HCT116 (cell line): ENCODE measurements at regions not wholly inside any gene's neighbourhood (a gene's known extent, or its start where the extent isn't known, plus 50 kb on each side); places are given as distances from the start of the nearest gene placed in this dataset.

Experiments
- ATAC-seq: fragments of 200-7000 bp; cut with Tn5 transposase; 2 replicates; pipeline ENCODE4 v1.9.1; 2020; ENCODE audit warnings: mild to moderate bottlenecking, moderate library complexity
- BruUV-seq: library from RNA; stranded (reverse); fragments of 400-500 nt; replicated peaks from 2 replicates; lab custom pipeline; 2021; lab: Mats Ljungman, UMichigan
- CTCF ChIA-PET: fragments of 300-600 bp; sonication (Branson Sonifier 250); formaldehyde crosslinking; loops from one replicate; lab custom pipeline; 2021; ENCODE audit warnings: antibody characterized with exemption; lab: Charles Lee
- POLR2A ChIA-PET: fragments of 300-600, 350-600 bp; sonication (Branson Sonifier 250); formaldehyde crosslinking; loops from one replicate; lab custom pipeline; 2021; ENCODE audit warnings: antibody characterized with exemption; lab: Charles Lee
- RAD21 ChIA-PET, 2 experiments: fragments of 300-600 bp; sonication (Branson Sonifier 250); formaldehyde crosslinking; loops; one replicate each; lab custom pipeline; 2023; ENCODE audit warnings: low total read pairs in 2 of 2; ENCODE audit not compliant: uncharacterized antibody in 2 of 2, unreplicated experiment in 2 of 2, low non-redundant PET in 1 of 2; lab: Charles Lee
- DNase-seq: peaks from one replicate; pipeline ENCODE4 v3.0.0-alpha.2; 2010; ENCODE audit warnings: low read depth, low spot score
- H2AFZ ChIP-seq: fragments of 200-600 bp; shearing (Covaris generic), sonication (generic); 2 replicates; pipeline ENCODE4 v1.6.1; 2017; ENCODE audit warnings: low read depth, mixed run types, mixed read lengths, antibody characterized with exemption, low read length; ENCODE audit not compliant: poor library complexity, severe bottlenecking
- H3K27ac ChIP-seq: 2 replicates; pipeline ENCODE4 v1.5.1; 2012; ENCODE audit warnings: low read depth, low read length
- H3K27me3 ChIP-seq: fragments of 200-600 bp; sonication (generic); 2 replicates; pipeline ENCODE4 v1.6.1; 2016; ENCODE audit warnings: mixed run types, low read length, mixed read lengths; ENCODE audit not compliant: insufficient read depth
- H3K36me3 ChIP-seq, 2 experiments: fragments of 200-500 bp in 1 of 2; fragments of 200-600 bp in 1 of 2; sonication (Bioruptor generic) in 1 of 2; sonication (generic) in 1 of 2; 2 replicates each; pipeline versions ENCODE4 v1.5.1 to v1.6.1; 2014 to 2016; ENCODE audit warnings: low read length in 2 of 2, inconsistent platforms in 1 of 2, mixed read lengths in 1 of 2, mixed run types in 1 of 2; ENCODE audit not compliant: insufficient read depth in 2 of 2, control insufficient read depth in 1 of 2
- H3K4me1 ChIP-seq, 2 experiments: fragments of 200-600 bp in 1 of 2; sonication (generic) in 1 of 2; 2 replicates each; pipeline versions ENCODE4 v1.5.1 to v1.6.1; 2012 to 2017; ENCODE audit warnings: low read length in 2 of 2, inconsistent platforms in 1 of 2, mild to moderate bottlenecking in 1 of 2, mixed read lengths in 1 of 2, mixed run types in 1 of 2, moderate library complexity in 1 of 2; ENCODE audit not compliant: insufficient read depth in 2 of 2, control insufficient read depth in 1 of 2
- H3K4me2 ChIP-seq: fragments of 200-600 bp; sonication (generic); 2 replicates; pipeline ENCODE4 v1.6.1; 2017; ENCODE audit warnings: mixed run types, low read length, mixed read lengths
- H3K4me3 ChIP-seq, 2 experiments: fragments of 200-600 bp in 1 of 2; sonication (generic) in 1 of 2; replicated peaks in 1 of 2; 2 replicates each; pipeline ENCODE4 v1.5.1; 2011 to 2016; ENCODE audit warnings: low read length in 2 of 2, control low read depth in 1 of 2, low read depth in 1 of 2, mild to moderate bottlenecking in 1 of 2, mixed read lengths in 1 of 2, mixed run types in 1 of 2
- H3K79me2 ChIP-seq: fragments of 200-600 bp; sonication (generic); 2 replicates; pipeline ENCODE4 v1.6.1; 2017; ENCODE audit warnings: mild to moderate bottlenecking, mixed run types, low read length, moderate library complexity, mixed read lengths; ENCODE audit not compliant: insufficient read depth
- H3K9ac ChIP-seq: fragments of 200-600 bp; sonication (generic); 2 replicates; pipeline ENCODE4 v1.6.1; 2016; ENCODE audit warnings: low read length, mixed read lengths
- H3K9me2 ChIP-seq: fragments of 200-600 bp; sonication (generic), shearing (Covaris generic); 2 replicates; pipeline ENCODE4 v1.6.1; 2017; ENCODE audit warnings: mixed run types, mild to moderate bottlenecking, moderate library complexity; ENCODE audit not compliant: insufficient read depth
- H3K9me3 ChIP-seq, 2 experiments: fragments of 200-500 bp in 1 of 2; fragments of 200-600 bp in 1 of 2; sonication (Bioruptor generic) in 1 of 2; sonication (generic) in 1 of 2; 2 replicates each; pipeline ENCODE4 v1.6.1; 2014 to 2017; ENCODE audit warnings: low read length in 2 of 2, mixed read lengths in 2 of 2, inconsistent platforms in 1 of 2, low read depth in 1 of 2, mild to moderate bottlenecking in 1 of 2, mixed run types in 1 of 2, moderate library complexity in 1 of 2; ENCODE audit not compliant: control insufficient read depth in 1 of 2, insufficient read depth in 1 of 2
- H4K20me1 ChIP-seq: fragments of 200-600 bp; sonication (generic), shearing (Covaris generic); 2 replicates; pipeline ENCODE4 v1.6.1; 2017; ENCODE audit warnings: mixed run types, mild to moderate bottlenecking, moderate library complexity; ENCODE audit not compliant: insufficient read depth
- ATF3 ChIP-seq: IDR thresholded peaks from 2 replicates; pipeline ENCODE4 v1.6.1; 2012
- CBX3 ChIP-seq: IDR thresholded peaks from 2 replicates; pipeline ENCODE4 v1.6.1; 2012; ENCODE audit warnings: low read depth
- CEBPB ChIP-seq: IDR thresholded peaks from 2 replicates; pipeline ENCODE4 v1.6.1; 2012; ENCODE audit warnings: low read depth
- EZH2 ChIP-seq: fragments of 200-600 bp; sonication (generic); IDR thresholded peaks from 2 replicates; pipeline ENCODE4 v1.6.1; 2017; ENCODE audit warnings: antibody characterized with exemption, mixed run types
- EZH2phosphoT487 ChIP-seq: fragments of 200-600 bp; IDR thresholded peaks from 2 replicates; pipeline ENCODE4 v1.6.1; 2018; ENCODE audit warnings: antibody characterized with exemption, borderline replicate concordance
- FOSL1 ChIP-seq: IDR thresholded peaks from 2 replicates; pipeline ENCODE4 v1.6.1; 2012; ENCODE audit warnings: low read depth
- JUND ChIP-seq: IDR thresholded peaks from 2 replicates; pipeline ENCODE4 v1.6.1; 2012
- POLR2A ChIP-seq: IDR thresholded peaks from 2 replicates; pipeline ENCODE4 v1.7.0; 2011; ENCODE audit warnings: borderline replicate concordance; ENCODE audit not compliant: insufficient read depth, insufficient read length; ENCODE audit errors: extremely low read depth
- RAD21 ChIP-seq: IDR thresholded peaks from 2 replicates; pipeline ENCODE4 v1.6.1; 2012; ENCODE audit warnings: low read depth, mild to moderate bottlenecking
- SIN3A ChIP-seq: IDR thresholded peaks from 2 replicates; pipeline ENCODE4 v1.6.1; 2012; ENCODE audit warnings: low read depth
- SRF ChIP-seq: IDR thresholded peaks from 2 replicates; pipeline ENCODE4 v1.6.1; 2012; ENCODE audit warnings: low read depth
- TCF7L2 ChIP-seq: IDR thresholded peaks from 2 replicates; pipeline ENCODE4 v1.7.0; 2011; ENCODE audit warnings: borderline replicate concordance, inconsistent platforms; ENCODE audit not compliant: insufficient read depth, insufficient read length; ENCODE audit errors: extremely low read depth
- YY1 ChIP-seq: IDR thresholded peaks from 2 replicates; pipeline ENCODE4 v1.6.1; 2011; ENCODE audit warnings: low read length, low read depth, moderate library complexity, mild to moderate bottlenecking; ENCODE audit not compliant: insufficient replicate concordance; ENCODE audit errors: extremely low read depth
- ZNF274 ChIP-seq: fragments of 200-500 bp; sonication (Bioruptor generic); IDR thresholded peaks from 2 replicates; pipeline ENCODE4 v1.6.1; 2014; ENCODE audit warnings: mild to moderate bottlenecking, low read depth, low read length, inconsistent platforms
- intact Hi-C: fragments of 100-400 bp; cut with micrococcal nuclease; formaldehyde crosslinking; loops from 2 replicates; pipeline ENCODE4 v1.10.0; 2022
- TF ChIP-seq, protein P1 (sequence below): IDR thresholded peaks from 2 replicates; pipeline ENCODE4 v1.6.1; 2012; ENCODE audit warnings: low read depth
- TF ChIP-seq, protein P2 (sequence below), 3 experiments: fragments of 200-600 bp in 1 of 3; sonication (generic) in 1 of 3; IDR thresholded peaks in 2 of 3; conservative IDR thresholded peaks in 1 of 3; 2 replicates each; pipeline ENCODE4 v1.5.1; 2012 to 2017; ENCODE audit warnings: low read depth in 2 of 3, low read length in 2 of 3, antibody characterized with exemption in 1 of 3, borderline replicate concordance in 1 of 3, control low read depth in 1 of 3, mild to moderate bottlenecking in 1 of 3, mixed read lengths in 1 of 3, mixed run types in 1 of 3, moderate library complexity in 1 of 3; ENCODE audit not compliant: insufficient read depth in 1 of 3
- TF ChIP-seq, protein P3 (sequence below): IDR thresholded peaks from 2 replicates; pipeline ENCODE4 v1.6.1; 2012

- ChIA-PET RAD21 (no interaction called here), CTCF (interaction anchor here (0.6 kb wide), 1 partner anchor 351 kb away, joined by 4 read pairs; the partner anchor contains the start of gene WIPI1), POLR2A (interaction anchor here (0.6 to 1.2 kb wide), 2 partner anchors 8 to 848 kb away, joined by 3 read pairs; no protein-coding TSS in a partner anchor)
- TF ChIP-seq SIN3A (no peak), EZH2phosphoT487 (no peak), ATF3 (no peak), TCF7L2 (no peak), YY1 (no peak), POLR2A (no peak), CEBPB (no peak), JUND (no peak), SRF (no peak), RAD21 (no peak), FOSL1 (no peak), ZNF274 (no peak), CBX3 (no peak), EZH2 (no peak)
- TF ChIP-seq, protein P1, sequence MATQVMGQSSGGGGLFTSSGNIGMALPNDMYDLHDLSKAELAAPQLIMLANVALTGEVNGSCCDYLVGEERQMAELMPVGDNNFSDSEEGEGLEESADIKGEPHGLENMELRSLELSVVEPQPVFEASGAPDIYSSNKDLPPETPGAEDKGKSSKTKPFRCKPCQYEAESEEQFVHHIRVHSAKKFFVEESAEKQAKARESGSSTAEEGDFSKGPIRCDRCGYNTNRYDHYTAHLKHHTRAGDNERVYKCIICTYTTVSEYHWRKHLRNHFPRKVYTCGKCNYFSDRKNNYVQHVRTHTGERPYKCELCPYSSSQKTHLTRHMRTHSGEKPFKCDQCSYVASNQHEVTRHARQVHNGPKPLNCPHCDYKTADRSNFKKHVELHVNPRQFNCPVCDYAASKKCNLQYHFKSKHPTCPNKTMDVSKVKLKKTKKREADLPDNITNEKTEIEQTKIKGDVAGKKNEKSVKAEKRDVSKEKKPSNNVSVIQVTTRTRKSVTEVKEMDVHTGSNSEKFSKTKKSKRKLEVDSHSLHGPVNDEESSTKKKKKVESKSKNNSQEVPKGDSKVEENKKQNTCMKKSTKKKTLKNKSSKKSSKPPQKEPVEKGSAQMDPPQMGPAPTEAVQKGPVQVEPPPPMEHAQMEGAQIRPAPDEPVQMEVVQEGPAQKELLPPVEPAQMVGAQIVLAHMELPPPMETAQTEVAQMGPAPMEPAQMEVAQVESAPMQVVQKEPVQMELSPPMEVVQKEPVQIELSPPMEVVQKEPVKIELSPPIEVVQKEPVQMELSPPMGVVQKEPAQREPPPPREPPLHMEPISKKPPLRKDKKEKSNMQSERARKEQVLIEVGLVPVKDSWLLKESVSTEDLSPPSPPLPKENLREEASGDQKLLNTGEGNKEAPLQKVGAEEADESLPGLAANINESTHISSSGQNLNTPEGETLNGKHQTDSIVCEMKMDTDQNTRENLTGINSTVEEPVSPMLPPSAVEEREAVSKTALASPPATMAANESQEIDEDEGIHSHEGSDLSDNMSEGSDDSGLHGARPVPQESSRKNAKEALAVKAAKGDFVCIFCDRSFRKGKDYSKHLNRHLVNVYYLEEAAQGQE = no peak
- TF ChIP-seq, protein P2, sequence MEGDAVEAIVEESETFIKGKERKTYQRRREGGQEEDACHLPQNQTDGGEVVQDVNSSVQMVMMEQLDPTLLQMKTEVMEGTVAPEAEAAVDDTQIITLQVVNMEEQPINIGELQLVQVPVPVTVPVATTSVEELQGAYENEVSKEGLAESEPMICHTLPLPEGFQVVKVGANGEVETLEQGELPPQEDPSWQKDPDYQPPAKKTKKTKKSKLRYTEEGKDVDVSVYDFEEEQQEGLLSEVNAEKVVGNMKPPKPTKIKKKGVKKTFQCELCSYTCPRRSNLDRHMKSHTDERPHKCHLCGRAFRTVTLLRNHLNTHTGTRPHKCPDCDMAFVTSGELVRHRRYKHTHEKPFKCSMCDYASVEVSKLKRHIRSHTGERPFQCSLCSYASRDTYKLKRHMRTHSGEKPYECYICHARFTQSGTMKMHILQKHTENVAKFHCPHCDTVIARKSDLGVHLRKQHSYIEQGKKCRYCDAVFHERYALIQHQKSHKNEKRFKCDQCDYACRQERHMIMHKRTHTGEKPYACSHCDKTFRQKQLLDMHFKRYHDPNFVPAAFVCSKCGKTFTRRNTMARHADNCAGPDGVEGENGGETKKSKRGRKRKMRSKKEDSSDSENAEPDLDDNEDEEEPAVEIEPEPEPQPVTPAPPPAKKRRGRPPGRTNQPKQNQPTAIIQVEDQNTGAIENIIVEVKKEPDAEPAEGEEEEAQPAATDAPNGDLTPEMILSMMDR (IDR thresholded peaks at IDR 0.05 in 2 of 3, conservative IDR thresholded peaks at IDR 0.05 in 1 of 3; ENCODE audit: borderline replicate concordance in 1 of 3, insufficient read depth in 1 of 3, low read depth in 2 of 3, low read length in 2 of 3) = no peak
- TF ChIP-seq, protein P3, sequence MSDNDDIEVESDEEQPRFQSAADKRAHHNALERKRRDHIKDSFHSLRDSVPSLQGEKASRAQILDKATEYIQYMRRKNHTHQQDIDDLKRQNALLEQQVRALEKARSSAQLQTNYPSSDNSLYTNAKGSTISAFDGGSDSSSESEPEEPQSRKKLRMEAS = no peak
- ATAC-seq (no peak), DNase-seq (no peak)
- BruUV-seq = no TSS peak
- Histone ChIP-seq H3K79me2 (peaks cover 38% of the 10 kb centered on the region), H3K9me2 (no peaks in the 10 kb centered on the region), H3K4me3 (no peak overlapping the region), H3K4me2 (no peak overlapping the region), H3K4me1 (peaks cover 8 to 17% of the 10 kb centered on the region in 2 experiments), H2AFZ (no peak overlapping the region), H3K27ac (no peak overlapping the region), H3K9me3 (peaks cover 0 to 5% of the 10 kb centered on the region in 2 experiments; a peak in 1 of 4 replicates), H3K9ac (no peak overlapping the region), H3K27me3 (no peaks in the 10 kb centered on the region), H4K20me1 (no peaks in the 10 kb centered on the region), H3K36me3 (no peaks in the 10 kb centered on the region)
- intact Hi-C loops = no loop called here
Observed at GRCh38 chr17:68106085-68106484, 70.5 kb downstream of the KPNA2 start.
